DMS153 treated with DMSO at 0.1 percent for 48 hours (cell line): ENCODE measurements at regions not wholly inside any gene's neighbourhood (a gene's known extent, or its start where the extent isn't known, plus 50 kb on each side); places are given as distances from the start of the nearest gene placed in this dataset.

Experiments used
- DNase-seq: peaks from one replicate; lab custom pipeline; 2025; ENCODE audit not compliant: unreplicated experiment; lab: John Stamatoyannopoulos, UW

DNA sequence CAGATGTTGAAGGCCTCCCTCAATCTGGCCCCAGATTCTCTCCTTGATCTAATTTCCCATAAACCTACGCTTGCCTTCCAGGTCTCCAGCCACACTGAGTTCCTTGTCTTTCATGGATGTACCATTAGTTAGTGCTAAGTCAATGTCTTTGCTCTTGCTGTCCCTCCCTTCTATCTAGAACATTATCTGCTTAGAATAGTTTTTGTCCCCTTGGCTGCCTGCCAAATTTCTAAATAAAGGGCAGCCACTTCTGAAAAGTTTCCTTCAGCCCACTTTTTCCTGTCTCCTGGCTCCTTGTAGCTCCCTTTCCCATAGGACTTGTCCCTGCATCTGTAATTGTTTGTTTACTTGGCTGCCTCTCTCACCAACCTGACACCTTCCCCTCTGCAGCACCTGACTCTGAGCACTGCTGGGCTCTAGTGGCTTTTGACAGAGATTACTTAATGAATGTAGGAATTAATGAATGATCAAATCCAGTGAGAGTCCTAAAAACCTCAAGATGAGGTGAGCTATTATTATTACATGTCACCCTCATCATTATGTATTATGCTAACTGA, 58.3 kb downstream of the CXCL12 start:
- DNase-seq = no peak

- no peak for DNase-seq
These were observed 59.1 kb downstream of the CXCL12 start for GRCh38 chr10:44325596-44326307.

DNA sequence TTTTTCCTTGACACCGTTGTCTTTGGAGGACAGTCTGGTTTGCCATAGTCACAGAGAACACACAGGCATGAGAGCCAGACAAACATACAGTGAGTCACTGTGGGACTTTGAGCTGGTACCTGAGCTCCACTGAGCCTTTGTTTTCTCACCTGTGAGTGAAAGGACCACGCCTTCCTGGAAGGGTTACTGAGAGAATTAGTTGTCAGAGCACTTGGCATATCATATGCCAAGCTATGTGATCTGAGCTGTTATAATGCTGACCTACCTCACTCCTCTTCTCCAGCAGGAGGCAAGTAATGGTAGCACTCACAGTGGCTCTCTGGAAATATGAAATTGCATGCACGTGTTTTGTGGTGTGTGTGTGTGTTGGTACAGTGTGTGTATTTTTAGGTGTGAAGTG, 59.7 kb downstream of the CXCL12 start:
- peak; percentile 89 for DNase-seq

DNA sequence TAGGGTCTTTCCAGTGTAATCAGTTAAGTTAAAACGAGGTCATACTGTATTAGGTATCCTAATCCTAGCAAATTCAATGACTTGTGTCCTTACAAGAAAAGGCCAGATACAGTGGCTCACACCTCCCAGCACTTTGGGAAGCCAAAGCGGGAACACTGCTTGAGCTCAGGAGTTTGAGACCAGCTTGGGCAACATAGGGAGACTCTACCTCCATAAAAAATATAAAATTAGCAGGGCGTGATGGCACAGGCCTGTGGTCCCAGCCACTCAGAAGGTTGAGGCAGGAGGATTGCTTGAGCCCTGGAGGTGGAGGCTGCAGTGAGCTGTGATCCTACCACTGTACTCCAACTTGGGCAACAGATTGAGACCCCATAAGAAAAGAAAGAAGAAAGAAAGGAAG, 61.1 kb downstream of the CXCL12 start:
- no peak for DNase-seq

DNA sequence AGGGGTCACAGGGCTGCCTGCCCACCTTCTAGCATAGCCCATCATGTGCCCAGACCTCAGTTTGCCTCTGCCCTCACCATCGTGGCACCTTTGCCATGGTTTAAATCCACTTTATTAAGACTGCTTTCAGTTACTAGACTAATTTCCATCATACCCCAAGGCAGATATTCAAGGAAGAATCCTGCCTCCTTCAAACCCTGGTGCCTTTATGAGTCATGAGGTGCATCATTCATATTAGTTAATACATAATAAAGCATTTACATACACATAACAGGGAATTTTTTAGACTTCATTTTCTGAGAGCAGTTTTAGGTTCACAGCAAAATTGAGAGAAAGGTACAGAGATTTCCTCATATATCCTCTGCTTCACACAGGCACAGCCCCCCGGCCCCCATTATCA, 62.8 kb downstream of the CXCL12 start:
- no peak for DNase-seq

GRCh38 chr10:44320756-44321155, 64.1 kb downstream of the CXCL12 start:
- DNase-seq = no peak

DNA sequence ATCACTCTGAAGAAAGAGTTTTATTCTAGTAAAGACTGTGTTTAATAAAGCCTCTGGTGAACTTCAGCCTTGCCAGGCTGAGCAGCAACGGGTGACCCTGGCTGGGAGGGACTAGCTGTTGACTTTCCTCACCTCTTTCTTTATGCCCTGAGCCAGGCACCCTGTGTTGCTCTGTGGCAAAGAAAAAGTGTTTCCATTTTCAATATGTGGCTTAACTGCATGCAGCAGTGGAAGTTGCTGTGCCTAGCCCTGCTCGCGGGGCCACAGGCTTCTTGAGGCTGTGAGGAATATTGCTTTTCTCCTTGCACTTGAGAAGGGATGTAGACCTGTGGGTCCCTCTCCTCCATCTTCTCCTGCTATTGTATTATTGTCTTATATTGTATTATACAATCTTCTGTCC, 67.0 kb downstream of the CXCL12 start:
- DNase-seq = no peak

GRCh38 chr10:44316922-44317215, 68.0 kb downstream of the CXCL12 start:
- DNase-seq = no peak

- no peak for DNase-seq
These were observed 68.5 kb downstream of the CXCL12 start for GRCh38 chr10:44316187-44316921.

- no peak for DNase-seq
These were observed 70.0 kb downstream of the CXCL12 start for GRCh38 chr10:44314802-44315460.

DNA sequence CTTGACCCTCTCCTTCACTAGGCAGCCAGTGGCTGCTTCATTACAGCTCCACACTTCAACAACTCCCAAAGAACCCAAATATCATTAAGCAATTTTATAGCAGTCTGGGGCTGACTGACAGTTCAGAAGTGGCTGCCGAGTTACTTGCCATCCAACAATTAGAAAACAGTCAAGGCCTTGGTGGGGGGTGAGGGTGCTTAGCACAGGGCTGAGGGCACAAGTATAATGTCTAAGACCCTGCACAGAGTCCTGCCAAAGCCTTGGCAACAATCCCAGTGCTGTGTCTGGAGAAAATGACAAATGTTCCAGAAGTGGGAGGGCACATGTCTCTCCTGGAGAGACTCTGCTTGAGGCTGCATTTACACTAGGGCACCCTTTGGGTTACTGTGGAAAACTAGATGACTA, 71.1 kb downstream of the CXCL12 start:
- DNase-seq = no peak

DNA sequence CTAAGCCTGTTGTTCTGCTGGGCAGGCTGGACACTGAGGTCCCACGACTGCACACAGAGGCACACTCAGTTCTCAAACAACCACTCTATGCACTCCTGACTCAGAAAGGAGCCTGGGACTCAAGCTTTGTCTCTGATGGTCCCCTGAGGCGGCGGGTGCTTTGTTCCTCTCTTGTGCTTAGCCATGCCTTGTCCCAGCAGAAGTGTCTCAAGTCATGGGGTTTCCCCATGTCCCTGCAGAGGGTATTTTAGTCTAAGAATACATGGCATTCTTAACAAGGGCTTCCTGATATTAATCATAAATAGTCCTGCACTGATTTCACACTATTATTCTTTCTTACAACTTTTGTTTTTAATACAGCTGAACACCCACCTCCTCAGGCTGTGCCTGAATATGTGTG, 72.5 kb downstream of the CXCL12 start:
- DNase-seq = no peak

GRCh38 chr10:44311563-44312051, 73.3 kb downstream of the CXCL12 start:
- no peak for DNase-seq

- peak; percentile 60 for DNase-seq
These were observed 73.9 kb downstream of the CXCL12 start for GRCh38 chr10:44310762-44311562.

- no peak for DNase-seq
These were observed 74.7 kb downstream of the CXCL12 start for GRCh38 chr10:44309939-44310761.

DNA sequence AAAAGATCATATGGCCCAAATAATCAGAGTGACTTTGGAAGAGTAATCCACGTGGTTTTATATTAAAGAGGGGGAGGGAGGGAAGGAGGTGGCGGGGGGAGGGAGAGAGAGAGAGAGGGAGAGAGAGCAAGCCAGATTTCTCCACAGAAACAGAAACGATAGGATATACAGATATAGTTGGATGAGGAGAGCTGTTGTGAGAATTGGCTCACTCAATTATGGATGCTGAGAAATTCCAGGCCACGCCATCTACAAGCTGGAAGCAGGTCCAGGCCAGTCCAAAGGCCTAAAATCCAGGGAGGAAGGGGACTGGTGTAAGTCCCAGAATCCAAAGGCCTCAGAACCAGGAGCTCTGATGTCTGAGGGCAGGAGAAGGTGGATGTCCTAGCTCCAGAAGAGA, 75.5 kb downstream of the CXCL12 start:
- DNase-seq = no peak

- no peak for DNase-seq
These were observed 76.0 kb downstream of the CXCL12 start for GRCh38 chr10:44308935-44309334.

DNA sequence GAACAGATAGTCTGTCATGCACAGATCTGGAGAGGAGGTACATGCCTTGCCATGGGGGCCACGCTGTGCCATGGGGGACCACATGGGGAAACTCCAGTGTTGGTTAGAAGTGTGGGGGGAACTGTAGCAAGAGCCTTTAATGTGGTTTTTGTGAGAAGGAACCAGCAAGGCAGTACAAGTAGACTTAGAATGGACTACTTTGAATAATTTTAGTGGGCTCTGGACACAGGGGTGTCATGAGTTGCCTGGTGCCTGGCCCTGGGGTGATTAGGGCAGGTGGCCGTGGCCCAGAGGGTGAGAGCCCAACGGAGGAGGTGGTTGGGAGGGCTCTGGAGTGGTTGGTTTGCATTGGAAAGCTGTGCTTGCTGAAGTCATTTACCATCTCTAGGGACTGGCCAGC, 77.2 kb downstream of the CXCL12 start:
- DNase-seq = no peak

DNA sequence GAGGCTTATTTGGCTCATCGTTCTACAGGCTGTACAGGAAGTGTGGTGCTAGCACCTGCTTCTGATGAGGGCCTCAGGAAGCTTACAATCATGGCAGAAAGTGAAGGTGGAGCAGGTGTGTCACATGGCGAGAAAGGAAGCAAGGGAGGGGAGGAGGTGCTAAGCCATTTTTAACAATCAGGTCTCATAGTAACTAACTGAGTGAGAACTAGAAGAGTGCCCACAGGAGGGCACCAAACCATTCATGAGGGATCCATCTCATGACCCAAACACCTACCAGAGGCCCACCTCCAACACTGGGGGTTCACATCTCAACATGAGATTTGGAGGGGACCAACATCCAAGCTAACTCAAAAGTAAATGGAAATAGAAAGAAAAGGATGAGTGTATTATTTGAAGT, 78.1 kb downstream of the CXCL12 start:
- peak; percentile 2 for DNase-seq

GRCh38 chr10:44306147-44306710, 78.7 kb downstream of the CXCL12 start:
- no peak for DNase-seq
